Activated naive CD4-positive, alpha-beta T cell treated with anti-CD3 and anti-CD28 coated beads, Interleukin-2, amount 50 U/mL, for 72 hours (primary cell): ENCODE measurements at regions not wholly inside any gene's neighbourhood (a gene's known extent, or its start where the extent isn't known, plus 50 kb on each side); places are given as distances from the start of the nearest gene placed in this dataset.

Experiments
- ATAC-seq, 2 donors: fragments of 150-1000 bp; cut with Tn5 transposase; 2 replicates each; pipeline ENCODE4 v1.10.0; 2021; ENCODE audit warnings: mild to moderate bottlenecking in 2 of 2, moderate library complexity in 2 of 2
- DNase-seq, 2 donors: peaks; one replicate each; pipeline ENCODE4 v3.0.0; 2021 to 2022; ENCODE audit warnings: low spot score in 2 of 2
- H3K27ac Mint-ChIP-seq, 2 donors: one replicate each; pipeline ENCODE4 v1.8.0; 2022; ENCODE audit warnings: mild to moderate bottlenecking in 2 of 2, mixed read lengths in 2 of 2
- H3K36me3 Mint-ChIP-seq, 2 donors: one replicate each; pipeline ENCODE4 v1.8.0; 2022; ENCODE audit warnings: mixed read lengths in 2 of 2
- H3K9me3 Mint-ChIP-seq, 2 donors: one replicate each; pipeline ENCODE4 v1.8.0; 2022; ENCODE audit warnings: mixed read lengths in 2 of 2

GRCh38 chr4:129334136-129334535, 238.2 kb downstream of the C4orf33 start:
- DNase-seq (no peak), ATAC-seq (no peak)
- Mint-ChIP-seq H3K27ac (no peak overlapping the region), H3K9me3 (no peaks in the 10 kb centered on the region), H3K36me3 (no peaks in the 10 kb centered on the region)

GRCh38 chr4:129335276-129335675, 239.3 kb downstream of the C4orf33 start:
- DNase-seq (no peak), ATAC-seq (no peak)
- no peaks in the 10 kb centered on the region for H3K36me3 Mint-ChIP-seq
- H3K27ac Mint-ChIP-seq: no peak overlapping the region
- H3K9me3 Mint-ChIP-seq: no peaks in the 10 kb centered on the region

GRCh38 chr4:129335818-129336217, 239.9 kb downstream of the C4orf33 start:
- no peak for DNase-seq
- ATAC-seq: no peak
- no peaks in the 10 kb centered on the region for H3K9me3 Mint-ChIP-seq
- H3K27ac Mint-ChIP-seq: no peak overlapping the region
- H3K36me3 Mint-ChIP-seq: no peaks in the 10 kb centered on the region

- DNase-seq: no peak
- no peaks in the 10 kb centered on the region for H3K9me3 Mint-ChIP-seq
- no peak overlapping the region for H3K27ac Mint-ChIP-seq
- H3K36me3 Mint-ChIP-seq: no peaks in the 10 kb centered on the region
- ATAC-seq: no peak
Measured at GRCh38 chr4:129336457-129337227, 240.7 kb downstream of the C4orf33 start.

- H3K9me3 Mint-ChIP-seq: no peaks in the 10 kb centered on the region
Measured at GRCh38 chr4:129337228-129337620, 241.3 kb downstream of the C4orf33 start.

GRCh38 chr4:129342819-129343408, 247.0 kb downstream of the C4orf33 start:
- no peak for DNase-seq
- H3K27ac Mint-ChIP-seq: no peak overlapping the region
- H3K36me3 Mint-ChIP-seq: no peaks in the 10 kb centered on the region
- ATAC-seq: no peak
- no peaks in the 10 kb centered on the region for H3K9me3 Mint-ChIP-seq

More at GRCh38 chr4:129337228-129337620, 241.3 kb downstream of the C4orf33 start:
- no peak for DNase-seq
- no peak overlapping the region for H3K27ac Mint-ChIP-seq
- ATAC-seq: no peak
- H3K36me3 Mint-ChIP-seq: no peaks in the 10 kb centered on the region

GRCh38 chr4:129344058-129344457, 248.1 kb downstream of the C4orf33 start:
- no peak for ATAC-seq
- no peak for DNase-seq
- Mint-ChIP-seq H3K27ac (no peak overlapping the region), H3K36me3 (no peaks in the 10 kb centered on the region), H3K9me3 (no peaks in the 10 kb centered on the region)

GRCh38 chr4:129345609-129346008, 249.7 kb downstream of the C4orf33 start:
- no peak overlapping the region for H3K27ac Mint-ChIP-seq
- ATAC-seq (no peak), DNase-seq (no peak)
- no peaks in the 10 kb centered on the region for H3K9me3 Mint-ChIP-seq
- H3K36me3 Mint-ChIP-seq: no peaks in the 10 kb centered on the region

GRCh38 chr4:129346036-129346435, 250.1 kb downstream of the C4orf33 start:
- H3K9me3 Mint-ChIP-seq: no peaks in the 10 kb centered on the region
- no peak overlapping the region for H3K27ac Mint-ChIP-seq
- no peak for ATAC-seq
- no peaks in the 10 kb centered on the region for H3K36me3 Mint-ChIP-seq
- no peak for DNase-seq

- no peak for ATAC-seq
- Mint-ChIP-seq H3K27ac (no peak overlapping the region), H3K36me3 (no peaks in the 10 kb centered on the region), H3K9me3 (no peaks in the 10 kb centered on the region)
- DNase-seq: no peak
Measured at GRCh38 chr4:129346734-129347133, 250.8 kb downstream of the C4orf33 start.

- no peaks in the 10 kb centered on the region for H3K36me3 Mint-ChIP-seq
- DNase-seq: no peak
- no peaks in the 10 kb centered on the region for H3K9me3 Mint-ChIP-seq
- no peak for ATAC-seq
- H3K27ac Mint-ChIP-seq: no peak overlapping the region
Measured at GRCh38 chr4:129350834-129351721, 255.1 kb downstream of the C4orf33 start.

- no peak for ATAC-seq
- H3K36me3 Mint-ChIP-seq: no peaks in the 10 kb centered on the region
- H3K9me3 Mint-ChIP-seq: no peaks in the 10 kb centered on the region
- no peak for DNase-seq
- H3K27ac Mint-ChIP-seq: no peak overlapping the region
Measured at GRCh38 chr4:129352480-129352879, 256.5 kb downstream of the C4orf33 start.

- ATAC-seq (no peak), DNase-seq (no peak)
- H3K36me3 Mint-ChIP-seq: no peaks in the 10 kb centered on the region
- no peak overlapping the region for H3K27ac Mint-ChIP-seq
- H3K9me3 Mint-ChIP-seq: no peaks in the 10 kb centered on the region
Measured at GRCh38 chr4:129353490-129353889, 257.5 kb downstream of the C4orf33 start.

GRCh38 chr4:129355031-129355430, 259.1 kb downstream of the C4orf33 start:
- no peaks in the 10 kb centered on the region for H3K36me3 Mint-ChIP-seq
- DNase-seq (no peak), ATAC-seq (no peak)
- H3K9me3 Mint-ChIP-seq: no peaks in the 10 kb centered on the region
- no peak overlapping the region for H3K27ac Mint-ChIP-seq

GRCh38 chr4:129355516-129355915, 259.6 kb downstream of the C4orf33 start:
- DNase-seq (no peak), ATAC-seq (no peak)
- Mint-ChIP-seq H3K27ac (no peak overlapping the region), H3K9me3 (no peaks in the 10 kb centered on the region), H3K36me3 (no peaks in the 10 kb centered on the region)

GRCh38 chr4:129358571-129358970, 262.6 kb downstream of the C4orf33 start:
- ATAC-seq (no peak), DNase-seq (no peak)
- Mint-ChIP-seq H3K36me3 (no peaks in the 10 kb centered on the region), H3K27ac (no peak overlapping the region), H3K9me3 (no peaks in the 10 kb centered on the region)

GRCh38 chr4:129359461-129359860, 263.5 kb downstream of the C4orf33 start:
- DNase-seq (no peak), ATAC-seq (no peak)
- Mint-ChIP-seq H3K9me3 (no peaks in the 10 kb centered on the region), H3K36me3 (no peaks in the 10 kb centered on the region), H3K27ac (no peak overlapping the region)
